ENCODE measurements at regions not wholly inside any gene's neighbourhood (a gene's known extent, or its start where the extent isn't known, plus 50 kb on each side); places are given as distances from the start of the nearest gene placed in this dataset.

DNA sequence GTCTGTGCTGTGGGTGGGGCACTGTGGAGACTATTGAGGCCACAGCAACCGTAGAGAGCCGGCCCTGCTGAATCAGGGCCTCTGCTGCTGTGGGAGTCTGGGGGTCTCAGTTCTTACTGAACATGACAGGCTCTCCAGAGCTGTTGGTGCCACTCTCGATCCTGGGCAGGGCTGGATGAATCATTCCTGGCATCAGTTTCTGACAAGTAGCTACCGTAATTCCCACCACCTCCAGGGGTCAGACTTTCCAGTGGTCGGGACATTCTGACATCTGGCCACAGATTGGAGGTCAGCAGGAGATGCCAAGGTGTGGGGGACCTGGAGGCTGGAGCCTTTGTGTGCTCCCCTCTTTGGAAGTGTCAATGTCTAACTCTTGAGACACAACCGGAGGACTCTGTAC is 188.4 kb downstream of the IRX2 start:
- TF ChIP-seq, protein P1, sequence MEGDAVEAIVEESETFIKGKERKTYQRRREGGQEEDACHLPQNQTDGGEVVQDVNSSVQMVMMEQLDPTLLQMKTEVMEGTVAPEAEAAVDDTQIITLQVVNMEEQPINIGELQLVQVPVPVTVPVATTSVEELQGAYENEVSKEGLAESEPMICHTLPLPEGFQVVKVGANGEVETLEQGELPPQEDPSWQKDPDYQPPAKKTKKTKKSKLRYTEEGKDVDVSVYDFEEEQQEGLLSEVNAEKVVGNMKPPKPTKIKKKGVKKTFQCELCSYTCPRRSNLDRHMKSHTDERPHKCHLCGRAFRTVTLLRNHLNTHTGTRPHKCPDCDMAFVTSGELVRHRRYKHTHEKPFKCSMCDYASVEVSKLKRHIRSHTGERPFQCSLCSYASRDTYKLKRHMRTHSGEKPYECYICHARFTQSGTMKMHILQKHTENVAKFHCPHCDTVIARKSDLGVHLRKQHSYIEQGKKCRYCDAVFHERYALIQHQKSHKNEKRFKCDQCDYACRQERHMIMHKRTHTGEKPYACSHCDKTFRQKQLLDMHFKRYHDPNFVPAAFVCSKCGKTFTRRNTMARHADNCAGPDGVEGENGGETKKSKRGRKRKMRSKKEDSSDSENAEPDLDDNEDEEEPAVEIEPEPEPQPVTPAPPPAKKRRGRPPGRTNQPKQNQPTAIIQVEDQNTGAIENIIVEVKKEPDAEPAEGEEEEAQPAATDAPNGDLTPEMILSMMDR (IDR thresholded peaks at IDR 0.05; ENCODE audit: insufficient read depth, low read depth, low read length): no peak
- TF ChIP-seq EZH2 (IDR thresholded peaks at IDR 0.05; ENCODE audit: insufficient read depth, low read length): no peak

Measured in astrocyte (in vitro differentiated cells and primary cell).